HL-60/S4 (cell line): ENCODE measurements at regions not wholly inside any gene's neighbourhood (a gene's known extent, or its start where the extent isn't known, plus 50 kb on each side); places are given as distances from the start of the nearest gene placed in this dataset.
"Not testable (repeated sequence)": the region's sequence is repeated elsewhere in the genome, so short reads cannot be mapped to it uniquely, and the experiment has no call there.

Experiments
- in situ Hi-C: fragments of 300-500 bp; cut with MboI; formaldehyde crosslinking; loops from 2 replicates; pipeline ENCODE4 v1.14.3; 2022; ENCODE audit warnings: low sequenced_read_pairs

- in situ Hi-C loops = no loop called here
These were observed 274.7 kb upstream of the ID4 start for GRCh38 chr6:19562468-19562867.

GRCh38 chr6:19569563-19569962 is 267.6 kb upstream of the ID4 start:
- in situ Hi-C loops = no loop called here

GRCh38 chr6:19571176-19571575 is 266.0 kb upstream of the ID4 start:
- in situ Hi-C loops = no loop called here

- in situ Hi-C loops = no loop called here
These were observed 258.7 kb upstream of the ID4 start for GRCh38 chr6:19578481-19578880.

GRCh38 chr6:19584207-19584606 is 253.0 kb upstream of the ID4 start:
- in situ Hi-C loops = not testable (repeated sequence)

GRCh38 chr6:19587238-19587942 is 249.8 kb upstream of the ID4 start:
- in situ Hi-C loops = no loop called here

- in situ Hi-C loops = no loop called here
These were observed 246.6 kb upstream of the ID4 start for GRCh38 chr6:19590501-19591131.

- in situ Hi-C loops = no loop called here
These were observed 239.3 kb upstream of the ID4 start for GRCh38 chr6:19597809-19598320.

- in situ Hi-C loops = no loop called here
These were observed 237.2 kb upstream of the ID4 start for GRCh38 chr6:19599796-19600464.

GRCh38 chr6:19602434-19603013 is 234.6 kb upstream of the ID4 start:
- in situ Hi-C loops = no loop called here

- in situ Hi-C loops = no loop called here
These were observed 233.4 kb upstream of the ID4 start for GRCh38 chr6:19603721-19604120.

- in situ Hi-C loops = no loop called here
These were observed 231.5 kb upstream of the ID4 start for GRCh38 chr6:19605624-19606023.

- in situ Hi-C loops = no loop called here
These were observed 228.6 kb upstream of the ID4 start for GRCh38 chr6:19608546-19608945.

GRCh38 chr6:19609972-19610641 is 227.1 kb upstream of the ID4 start:
- in situ Hi-C loops = no loop called here

- in situ Hi-C loops = not testable (repeated sequence)
These were observed 224.3 kb upstream of the ID4 start for GRCh38 chr6:19612672-19613466.

- in situ Hi-C loops = no loop called here
These were observed 223.5 kb upstream of the ID4 start for GRCh38 chr6:19613678-19614077.

- in situ Hi-C loops = no loop called here
These were observed 221.1 kb upstream of the ID4 start for GRCh38 chr6:19616022-19616421.

- in situ Hi-C loops = no loop called here
These were observed 204.9 kb upstream of the ID4 start for GRCh38 chr6:19632230-19632629.

- in situ Hi-C loops = no loop called here
These were observed 204.4 kb upstream of the ID4 start for GRCh38 chr6:19632786-19633185.

- in situ Hi-C loops = no loop called here
These were observed 201.4 kb upstream of the ID4 start for GRCh38 chr6:19635728-19636127.
